Activated CD4-positive, alpha-beta T cell treated with anti-CD3 and anti-CD28 coated beads for 36 hours (primary cell): ENCODE measurements at regions not wholly inside any gene's neighbourhood (a gene's known extent, or its start where the extent isn't known, plus 50 kb on each side); places are given as distances from the start of the nearest gene placed in this dataset.

Experiments
- ATAC-seq: fragments of 200-7000 bp; cut with Tn5 transposase; one replicate; pipeline ENCODE4 v1.10.0; 2021; ENCODE audit warnings: mild to moderate bottlenecking, moderate library complexity
- CTCF ChIA-PET: fragments of 350-600 bp; sonication (Branson Sonifier 250); formaldehyde crosslinking; loops from one replicate; lab custom pipeline; 2021; ENCODE audit warnings: antibody characterized with exemption; lab: Charles Lee
- POLR2A ChIA-PET: fragments of 350-600 bp; sonication (Branson Sonifier 250); formaldehyde crosslinking; loops from one replicate; lab custom pipeline; 2021; ENCODE audit warnings: antibody characterized with exemption, inconsistent platforms; lab: Charles Lee
- DNase-seq: peaks from one replicate; pipeline ENCODE4 v3.0.0-alpha.2; 2020
- H3K27ac Mint-ChIP-seq: one replicate; pipeline ENCODE4 v1.8.0; 2021; ENCODE audit warnings: mixed read lengths
- H3K27me3 Mint-ChIP-seq: one replicate; pipeline ENCODE4 v1.8.0; 2021; ENCODE audit warnings: mixed read lengths
- H3K36me3 Mint-ChIP-seq: one replicate; pipeline ENCODE4 v1.8.0; 2021; ENCODE audit warnings: low read depth, mixed read lengths
- H3K4me1 Mint-ChIP-seq: one replicate; pipeline ENCODE4 v1.8.0; 2021; ENCODE audit warnings: mixed read lengths
- H3K4me3 Mint-ChIP-seq: one replicate; pipeline ENCODE4 v1.8.0; 2021; ENCODE audit warnings: mild to moderate bottlenecking, moderate library complexity, mixed read lengths
- H3K9me3 Mint-ChIP-seq: one replicate; pipeline ENCODE4 v1.8.0; 2021; ENCODE audit warnings: low read depth, mixed read lengths
- intact Hi-C, 2 experiments: fragments of 100-400 bp; cut with DNase I in 1 of 2; cut with micrococcal nuclease in 1 of 2; formaldehyde crosslinking; loops; one replicate each; pipeline versions ENCODE4 v1.14.2 to v1.15.1; 2022 to 2024; cut with DNase I, micrococcal nuclease

DNA sequence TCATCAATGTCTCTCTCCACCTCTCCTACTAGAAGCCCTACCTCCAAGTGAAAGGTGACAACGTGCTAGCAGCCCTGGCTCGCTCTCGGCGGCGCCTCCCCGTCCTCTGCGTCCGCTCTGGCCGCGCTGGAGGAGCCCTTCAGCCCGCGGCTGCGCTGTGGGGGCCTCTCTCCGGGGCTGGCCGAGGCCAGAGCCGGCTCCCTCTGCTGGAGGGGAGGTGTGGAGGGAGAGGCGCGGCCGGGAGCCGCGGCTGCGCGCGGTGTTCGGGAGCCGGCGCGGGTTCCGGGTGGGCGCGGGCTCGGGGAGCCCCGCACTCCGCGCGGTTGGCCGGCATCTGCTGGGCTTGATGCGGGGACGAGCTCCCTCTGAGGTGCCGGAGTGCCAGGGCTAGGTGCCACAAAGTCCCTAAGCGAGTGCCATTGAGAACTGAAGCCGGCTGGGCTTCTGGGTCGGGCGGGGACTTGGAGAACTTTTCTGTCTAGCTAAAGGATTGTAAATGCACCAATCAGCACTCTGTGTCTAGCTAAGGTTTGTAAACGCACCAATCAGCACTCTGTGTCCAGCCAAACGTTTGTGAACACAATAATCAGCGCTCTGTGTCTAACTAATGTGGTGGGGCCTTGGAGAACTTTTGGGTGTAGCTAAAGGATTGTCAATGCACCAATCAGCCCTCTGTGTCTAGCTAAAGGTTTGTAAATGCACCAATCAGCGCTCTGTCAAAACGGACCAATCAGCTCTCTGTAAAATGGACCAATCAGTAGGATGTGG lies 84.8 kb upstream of the ARRDC4 start:
- ChIA-PET CTCF (interaction anchor here (0.6 kb wide), 1 partner anchor 239 kb away, joined by 4 read pairs; no protein-coding TSS in a partner anchor), POLR2A (no interaction called here)
- DNase-seq (peak; percentile 36), ATAC-seq (peak; percentile 39)
- no peak overlapping the region for H3K27ac Mint-ChIP-seq
- H3K36me3 Mint-ChIP-seq: no peaks in the 10 kb centered on the region
- no peaks in the 10 kb centered on the region for H3K4me1 Mint-ChIP-seq
- H3K27me3 Mint-ChIP-seq: peaks cover 14% of the 10 kb centered on the region
- H3K4me3 Mint-ChIP-seq: peak overlapping the region; percentile 56
- H3K9me3 Mint-ChIP-seq: peaks cover 2% of the 10 kb centered on the region
- intact Hi-C loops: no loop called here

DNA sequence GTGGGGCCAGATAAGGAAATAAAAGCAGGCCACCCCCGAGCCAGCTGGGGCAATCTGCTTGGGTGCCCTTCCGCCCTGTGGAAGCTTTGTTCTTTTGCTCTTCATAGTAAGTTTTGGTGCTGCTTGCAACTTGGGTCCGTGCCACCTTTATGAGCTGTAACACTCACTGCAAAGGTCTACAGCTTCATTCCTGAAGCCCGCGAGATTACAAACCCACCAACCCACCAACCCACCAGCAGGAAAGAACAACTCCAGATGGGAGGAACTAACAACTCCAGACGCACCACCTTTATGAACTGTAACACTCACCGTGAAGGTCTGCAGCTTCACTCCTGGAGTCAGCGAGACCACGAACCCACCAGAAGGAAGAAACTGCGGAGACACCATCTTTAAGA lies 84.2 kb upstream of the ARRDC4 start:
- H3K4me3 Mint-ChIP-seq: no peak overlapping the region
- intact Hi-C loops: no loop called here
- no peak overlapping the region for H3K27ac Mint-ChIP-seq
- H3K27me3 Mint-ChIP-seq: peaks cover 14% of the 10 kb centered on the region
- no peaks in the 10 kb centered on the region for H3K36me3 Mint-ChIP-seq
- H3K9me3 Mint-ChIP-seq: peaks cover 2% of the 10 kb centered on the region
- CTCF ChIA-PET: interaction anchor here (0.9 kb wide), 1 partner anchor 12 kb away, joined by 3 read pairs; no protein-coding TSS in a partner anchor
- no peak for DNase-seq
- H3K4me1 Mint-ChIP-seq: no peaks in the 10 kb centered on the region
- ATAC-seq: no peak
- POLR2A ChIA-PET: no interaction called here

DNA sequence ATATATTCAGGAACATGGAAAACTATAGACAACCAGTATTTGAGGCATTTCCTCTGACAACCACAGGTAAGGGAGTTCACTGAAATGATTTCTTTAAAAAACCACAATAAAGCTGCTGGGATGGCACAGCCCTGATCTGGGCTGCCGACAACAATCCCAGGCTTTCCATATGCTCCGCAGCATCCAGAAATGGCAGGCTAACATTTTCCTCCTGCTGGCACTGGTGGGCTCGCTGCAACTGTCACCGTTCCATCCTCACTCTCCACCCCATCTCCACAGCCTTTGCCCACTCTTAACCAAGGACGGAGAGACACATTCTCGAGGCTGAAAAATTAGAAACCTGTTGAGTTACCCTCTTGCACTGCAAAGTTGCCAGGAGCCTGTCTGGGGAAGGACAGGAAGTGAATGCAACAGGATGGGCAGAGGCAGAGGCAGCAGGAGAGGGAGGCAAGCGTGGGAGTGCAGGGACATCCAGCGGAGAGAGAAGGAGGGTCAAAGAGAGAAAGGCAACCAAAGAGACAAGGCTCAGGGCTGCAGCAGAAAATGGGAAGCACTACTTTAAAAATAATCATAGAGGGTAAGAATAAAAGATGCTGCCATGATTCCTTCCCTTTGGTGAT lies 79.0 kb upstream of the ARRDC4 start:
- intact Hi-C loops: no loop called here
- Mint-ChIP-seq H3K27me3 (peaks cover 14% of the 10 kb centered on the region), H3K27ac (no peak overlapping the region), H3K4me1 (no peaks in the 10 kb centered on the region), H3K9me3 (no peaks in the 10 kb centered on the region), H3K36me3 (no peaks in the 10 kb centered on the region), H3K4me3 (no peak overlapping the region)
- no peak for ATAC-seq
- ChIA-PET POLR2A (no interaction called here), CTCF (no interaction called here)
- DNase-seq: no peak

DNA sequence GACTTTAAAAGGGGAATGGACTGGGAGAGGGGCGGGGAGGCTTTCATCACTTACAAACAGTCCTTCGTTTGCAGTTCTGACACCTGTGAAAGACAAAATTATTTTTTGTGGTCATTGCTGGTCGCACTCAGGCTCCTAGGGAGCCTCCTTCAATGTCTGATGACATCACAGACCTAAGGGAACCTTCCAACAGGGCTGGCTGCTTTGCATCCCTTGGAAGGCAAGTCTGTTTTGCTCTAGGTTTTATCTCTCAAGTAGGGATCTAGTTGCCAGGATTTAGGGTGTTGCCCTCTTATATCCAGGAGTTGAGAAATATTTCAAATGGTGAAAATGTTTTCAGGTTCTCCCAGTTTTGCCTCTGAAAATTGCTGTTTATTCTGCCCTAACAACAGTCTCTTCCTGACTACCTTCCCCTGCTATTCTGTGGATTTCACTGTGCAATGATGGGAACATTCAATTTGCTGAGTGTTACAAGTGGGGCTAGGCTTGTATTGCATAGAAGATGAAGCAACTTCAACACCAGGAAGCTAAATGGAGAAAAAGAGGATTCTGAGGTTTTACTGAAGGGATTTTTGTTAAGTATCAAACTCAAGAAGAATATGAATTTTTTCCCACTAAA lies 75.9 kb upstream of the ARRDC4 start:
- Mint-ChIP-seq H3K4me3 (no peak overlapping the region), H3K27me3 (peaks cover 9% of the 10 kb centered on the region), H3K36me3 (no peaks in the 10 kb centered on the region), H3K27ac (no peak overlapping the region), H3K4me1 (no peaks in the 10 kb centered on the region), H3K9me3 (no peaks in the 10 kb centered on the region)
- intact Hi-C loops: no loop called here
- no peak for DNase-seq
- ChIA-PET POLR2A (no interaction called here), CTCF (no interaction called here)
- no peak for ATAC-seq

DNA sequence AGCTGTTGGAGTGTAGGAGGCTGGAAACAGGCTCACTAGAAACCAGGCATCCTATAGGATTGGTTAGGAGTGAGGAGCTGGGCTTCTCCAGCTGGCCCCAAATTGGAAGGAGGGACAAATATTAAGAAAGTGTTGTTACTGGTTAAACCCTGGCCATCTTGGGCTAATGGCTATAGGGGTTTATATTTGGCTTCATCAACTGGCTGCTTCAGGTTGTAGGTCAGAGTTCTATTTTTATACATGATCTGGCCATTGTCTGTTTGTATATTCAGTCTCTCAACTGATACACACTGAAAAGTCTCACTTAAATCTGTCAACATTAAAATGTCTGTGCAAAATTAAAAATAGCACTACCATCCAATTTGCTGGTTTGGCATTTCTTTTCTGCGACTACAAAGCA lies 70.2 kb upstream of the ARRDC4 start:
- H3K9me3 Mint-ChIP-seq: no peaks in the 10 kb centered on the region
- no peak for DNase-seq
- no peak overlapping the region for H3K4me3 Mint-ChIP-seq
- peaks cover 3% of the 10 kb centered on the region for H3K27me3 Mint-ChIP-seq
- H3K27ac Mint-ChIP-seq: no peak overlapping the region
- ChIA-PET POLR2A (no interaction called here), CTCF (no interaction called here)
- intact Hi-C loops: no loop called here
- H3K36me3 Mint-ChIP-seq: no peaks in the 10 kb centered on the region
- no peaks in the 10 kb centered on the region for H3K4me1 Mint-ChIP-seq
- no peak for ATAC-seq

DNA sequence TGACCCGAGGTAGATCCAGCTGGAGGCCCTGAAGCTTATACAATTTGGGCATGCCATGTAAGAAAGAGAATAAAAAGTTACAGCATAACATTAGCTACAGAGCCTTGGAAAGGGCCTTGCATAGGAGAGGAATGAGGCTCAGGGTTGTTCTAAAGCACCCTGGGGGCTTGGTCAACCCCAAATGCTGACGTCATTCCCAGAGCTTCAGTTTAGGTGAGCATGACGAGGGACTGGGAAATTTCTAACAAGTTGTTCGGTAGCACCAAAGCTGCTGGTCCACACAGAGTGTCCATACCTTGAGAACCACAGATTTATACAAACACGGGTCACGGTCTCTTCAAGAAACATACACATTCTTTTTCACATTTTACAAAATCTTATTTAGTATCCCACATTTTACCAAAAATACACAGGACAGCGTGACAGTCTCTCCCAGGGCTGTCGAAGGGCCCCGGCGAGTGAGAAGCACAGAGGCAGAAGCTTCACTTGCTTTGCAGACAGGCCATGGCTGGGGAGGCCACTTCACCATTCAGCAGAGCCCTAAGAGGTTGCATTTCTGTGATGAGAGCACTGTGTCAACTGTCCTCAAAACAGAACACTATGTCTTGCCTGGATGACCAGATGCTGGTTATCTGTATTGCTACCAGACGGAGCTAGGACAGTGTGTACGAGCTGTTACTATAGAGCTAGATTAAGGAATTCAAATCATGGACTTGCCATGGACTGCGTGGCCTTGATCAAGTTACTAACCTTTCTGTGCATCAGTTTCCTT lies 68.2 kb upstream of the ARRDC4 start:
- H3K27me3 Mint-ChIP-seq: peaks cover 3% of the 10 kb centered on the region
- ATAC-seq: no peak
- H3K27ac Mint-ChIP-seq: no peak overlapping the region
- DNase-seq: no peak
- no peak overlapping the region for H3K4me3 Mint-ChIP-seq
- no peaks in the 10 kb centered on the region for H3K4me1 Mint-ChIP-seq
- ChIA-PET CTCF (no interaction called here), POLR2A (no interaction called here)
- intact Hi-C loops: no loop called here
- no peaks in the 10 kb centered on the region for H3K36me3 Mint-ChIP-seq
- no peaks in the 10 kb centered on the region for H3K9me3 Mint-ChIP-seq

DNA sequence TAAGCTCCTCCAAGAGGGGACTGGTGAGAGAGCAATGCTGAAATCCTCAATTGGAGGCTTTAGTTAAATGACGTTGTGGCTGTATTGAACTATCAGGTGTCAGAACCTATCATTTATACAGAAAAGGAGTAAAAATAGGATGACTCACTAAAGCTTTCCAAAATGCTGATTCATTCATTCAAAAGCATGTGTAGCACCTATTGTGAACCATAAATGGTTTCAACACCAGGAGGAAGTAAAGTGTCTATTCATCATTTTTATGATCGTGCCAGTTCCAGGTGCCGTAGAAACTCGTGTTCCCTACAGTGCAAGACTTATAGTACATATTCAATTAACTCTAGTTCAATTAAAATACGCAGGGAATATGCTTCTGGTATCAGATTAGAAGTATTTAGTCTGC lies 66.5 kb upstream of the ARRDC4 start:
- ChIA-PET CTCF (no interaction called here), POLR2A (no interaction called here)
- no peak for ATAC-seq
- H3K27ac Mint-ChIP-seq: no peak overlapping the region
- no peak for DNase-seq
- no peaks in the 10 kb centered on the region for H3K36me3 Mint-ChIP-seq
- H3K4me1 Mint-ChIP-seq: no peaks in the 10 kb centered on the region
- H3K4me3 Mint-ChIP-seq: no peak overlapping the region
- intact Hi-C loops: no loop called here
- peaks cover 3% of the 10 kb centered on the region for H3K27me3 Mint-ChIP-seq
- H3K9me3 Mint-ChIP-seq: no peaks in the 10 kb centered on the region

DNA sequence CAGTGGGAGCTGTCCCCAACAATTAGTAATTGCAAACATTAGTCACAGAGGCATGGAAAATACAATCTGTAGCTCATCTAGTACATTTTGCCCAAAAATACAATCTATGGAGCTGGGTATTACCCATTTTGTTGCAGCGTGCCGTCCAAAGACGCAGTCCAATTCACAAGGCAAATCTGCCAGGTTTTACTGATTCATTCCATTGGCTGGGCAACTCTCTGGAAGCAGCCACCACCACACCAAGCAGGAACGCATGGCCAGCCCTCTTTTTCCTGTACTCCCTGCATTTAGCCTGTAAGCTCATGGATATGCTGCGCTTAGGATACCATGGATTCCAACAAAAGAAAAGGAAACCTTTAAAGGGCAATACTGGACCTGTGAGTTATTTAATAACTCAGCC lies 60.5 kb upstream of the ARRDC4 start:
- ATAC-seq (no peak), DNase-seq (no peak)
- intact Hi-C loops: loop anchor here in 1 of 2 experiments (5.0 to 10.0 kb wide), 2 partner anchors 397 to 525 kb away; no protein-coding TSS in a partner anchor
- Mint-ChIP-seq H3K36me3 (no peaks in the 10 kb centered on the region), H3K9me3 (no peaks in the 10 kb centered on the region), H3K27me3 (peaks cover 24% of the 10 kb centered on the region), H3K4me3 (no peak overlapping the region), H3K4me1 (peaks cover 2% of the 10 kb centered on the region), H3K27ac (no peak overlapping the region)
- CTCF ChIA-PET: interaction anchor here (0.7 to 2.4 kb wide), 6 partner anchors 8 to 436 kb away, joined by 3 to 17 read pairs (median 6); no protein-coding TSS in a partner anchor
- POLR2A ChIA-PET: no interaction called here

DNA sequence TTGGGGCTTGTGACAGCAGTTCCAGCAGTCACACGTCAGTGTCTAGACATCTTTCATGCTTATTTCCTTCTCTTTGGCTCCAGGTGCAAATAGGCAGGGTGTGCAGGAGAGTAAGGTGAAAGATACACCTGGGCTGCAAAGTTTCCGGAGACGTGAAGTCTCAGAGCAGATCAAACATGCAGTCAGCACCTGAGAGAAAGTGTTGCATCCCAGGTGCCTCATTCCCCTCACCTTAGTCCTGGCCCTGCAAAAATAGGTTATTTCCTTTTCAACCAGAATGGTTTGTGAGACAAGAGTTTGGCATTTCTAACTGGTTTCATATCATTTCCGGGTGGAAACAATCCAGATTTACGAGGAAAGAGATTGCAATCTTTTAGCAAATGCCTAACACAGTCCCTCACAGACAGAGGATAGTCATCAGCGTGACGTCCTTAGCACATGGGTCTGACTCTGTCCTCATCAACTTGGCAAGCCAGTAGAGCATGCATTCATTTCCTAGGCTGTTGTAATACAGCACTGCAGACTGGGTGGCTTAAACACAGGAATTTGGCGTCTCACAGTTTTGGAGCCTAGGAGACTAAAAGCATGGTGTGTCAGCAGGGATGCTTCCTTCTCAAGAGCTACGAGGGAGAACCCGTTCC lies 58.2 kb upstream of the ARRDC4 start:
- no peaks in the 10 kb centered on the region for H3K36me3 Mint-ChIP-seq
- peaks cover 28% of the 10 kb centered on the region for H3K27me3 Mint-ChIP-seq
- ATAC-seq (no peak), DNase-seq (no peak)
- peaks cover 2% of the 10 kb centered on the region for H3K4me1 Mint-ChIP-seq
- H3K27ac Mint-ChIP-seq: no peak overlapping the region
- intact Hi-C loops: loop anchor here in 1 of 2 experiments (5.0 to 10.0 kb wide), 2 partner anchors 395 to 523 kb away; no protein-coding TSS in a partner anchor
- ChIA-PET CTCF (no interaction called here), POLR2A (no interaction called here)
- no peaks in the 10 kb centered on the region for H3K9me3 Mint-ChIP-seq
- no peak overlapping the region for H3K4me3 Mint-ChIP-seq

DNA sequence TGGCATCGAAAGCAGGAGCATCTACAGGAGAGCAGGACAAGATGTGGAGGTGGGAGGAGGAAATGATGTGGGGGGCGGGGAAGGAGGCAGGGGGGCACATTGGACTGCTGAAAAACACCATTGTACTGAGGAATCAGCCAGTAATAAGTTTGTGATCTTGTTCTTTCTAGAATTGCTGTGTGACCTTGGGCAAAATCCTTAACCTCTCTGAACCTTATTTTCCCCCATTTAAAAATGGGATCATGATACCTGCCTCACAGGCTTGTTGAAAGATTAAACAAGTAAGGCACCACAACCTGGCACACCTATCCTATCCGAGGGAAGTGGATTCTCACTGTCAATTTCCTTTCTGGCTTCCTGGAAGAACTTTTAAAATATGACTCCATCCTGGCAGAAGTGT lies 56.9 kb upstream of the ARRDC4 start:
- no peak for DNase-seq
- H3K9me3 Mint-ChIP-seq: no peaks in the 10 kb centered on the region
- H3K27me3 Mint-ChIP-seq: peaks cover 28% of the 10 kb centered on the region
- no peak overlapping the region for H3K4me3 Mint-ChIP-seq
- POLR2A ChIA-PET: no interaction called here
- peaks cover 2% of the 10 kb centered on the region for H3K4me1 Mint-ChIP-seq
- no peak overlapping the region for H3K27ac Mint-ChIP-seq
- intact Hi-C loops: loop anchor here in 1 of 2 experiments (5.0 to 10.0 kb wide), 2 partner anchors 394 to 521 kb away; no protein-coding TSS in a partner anchor
- H3K36me3 Mint-ChIP-seq: no peaks in the 10 kb centered on the region
- no peak for ATAC-seq
- CTCF ChIA-PET: interaction anchor here (3.0 kb wide), 1 partner anchor 275 kb away, joined by 15 read pairs; no protein-coding TSS in a partner anchor
